Uterus (tissue), 3 donors: ENCODE measurements at regions not wholly inside any gene's neighbourhood (a gene's known extent, or its start where the extent isn't known, plus 50 kb on each side); places are given as distances from the start of the nearest gene placed in this dataset.

Experiments
- DNase-seq, 2 donors: peaks; one replicate each; pipeline ENCODE4 v3.0.0-alpha.2; 2019 to 2020
- H3K27ac ChIP-seq, 2 donors: fragments of 200-600 bp; sonication (generic); 1 replicate in 1 of 2; 2 replicates in 1 of 2; pipeline ENCODE4 v1.5.1; 2016 to 2018
- H3K27me3 ChIP-seq, 2 donors: fragments of 200-600 bp; sonication (generic); one replicate each; pipeline ENCODE4 v1.5.1; 2018 to 2019; ENCODE audit warnings: control low read depth in 1 of 2
- H3K36me3 ChIP-seq, 2 donors: fragments of 200-600 bp; sonication (generic); one replicate each; pipeline ENCODE4 v1.5.1; 2019; ENCODE audit warnings: control low read depth in 1 of 2
- H3K4me1 ChIP-seq, 2 donors: fragments of 200-600 bp; sonication (generic); one replicate each; pipeline ENCODE4 v1.5.1; 2018 to 2019; ENCODE audit warnings: control low read depth in 1 of 2
- H3K4me3 ChIP-seq, 2 donors: fragments of 200-600 bp; sonication (generic); 1 replicate in 1 of 2; 2 replicates in 1 of 2; pipeline ENCODE4 v1.5.1; 2018 to 2019; ENCODE audit warnings: mild to moderate bottlenecking in 1 of 2
- H3K9me3 ChIP-seq, 2 donors: fragments of 200-600 bp; sonication (generic); one replicate each; pipeline ENCODE4 v1.5.1; 2019; ENCODE audit warnings: control low read depth in 1 of 2
- POLR2A ChIP-seq, 2 donors: fragments of 450-650 bp; IDR thresholded peaks; one replicate each; pipeline ENCODE4 v1.6.1; 2016; ENCODE audit warnings: antibody characterized with exemption in 2 of 2, mild to moderate bottlenecking in 1 of 2, moderate library complexity in 1 of 2
- intact Hi-C: fragments of 100-400 bp; cut with DNase I; formaldehyde crosslinking; loops from one replicate; pipeline ENCODE4 v1.15.1; 2023; ENCODE audit warnings: low total_unique reads
- TF ChIP-seq, protein P1 (sequence below), 4 experiments: fragments of 200-600 bp in 2 of 4; fragments of 450-650 bp in 2 of 4; sonication (generic) in 2 of 4; IDR thresholded peaks; one replicate each; pipeline ENCODE4 v1.5.1; 2016 to 2019; ENCODE audit warnings: antibody characterized with exemption in 4 of 4, mild to moderate bottlenecking in 2 of 4, moderate library complexity in 1 of 4
- donor health status: DM: yes; HTN: yes; CAD: no.

- no peaks in the 10 kb centered on the region for H3K27me3 ChIP-seq
- H3K4me1 ChIP-seq = no peaks in the 10 kb centered on the region
- H3K4me3 ChIP-seq = no peak overlapping the region
- no peak for TF ChIP-seq POLR2A (IDR thresholded peaks at IDR 0.05)
- TF ChIP-seq, protein P1, sequence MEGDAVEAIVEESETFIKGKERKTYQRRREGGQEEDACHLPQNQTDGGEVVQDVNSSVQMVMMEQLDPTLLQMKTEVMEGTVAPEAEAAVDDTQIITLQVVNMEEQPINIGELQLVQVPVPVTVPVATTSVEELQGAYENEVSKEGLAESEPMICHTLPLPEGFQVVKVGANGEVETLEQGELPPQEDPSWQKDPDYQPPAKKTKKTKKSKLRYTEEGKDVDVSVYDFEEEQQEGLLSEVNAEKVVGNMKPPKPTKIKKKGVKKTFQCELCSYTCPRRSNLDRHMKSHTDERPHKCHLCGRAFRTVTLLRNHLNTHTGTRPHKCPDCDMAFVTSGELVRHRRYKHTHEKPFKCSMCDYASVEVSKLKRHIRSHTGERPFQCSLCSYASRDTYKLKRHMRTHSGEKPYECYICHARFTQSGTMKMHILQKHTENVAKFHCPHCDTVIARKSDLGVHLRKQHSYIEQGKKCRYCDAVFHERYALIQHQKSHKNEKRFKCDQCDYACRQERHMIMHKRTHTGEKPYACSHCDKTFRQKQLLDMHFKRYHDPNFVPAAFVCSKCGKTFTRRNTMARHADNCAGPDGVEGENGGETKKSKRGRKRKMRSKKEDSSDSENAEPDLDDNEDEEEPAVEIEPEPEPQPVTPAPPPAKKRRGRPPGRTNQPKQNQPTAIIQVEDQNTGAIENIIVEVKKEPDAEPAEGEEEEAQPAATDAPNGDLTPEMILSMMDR (IDR thresholded peaks at IDR 0.05) = no peak
- H3K27ac ChIP-seq = no peak overlapping the region
- DNase-seq = no peak
- intact Hi-C loops = no loop called here
- no peaks in the 10 kb centered on the region for H3K36me3 ChIP-seq
- no peaks in the 10 kb centered on the region for H3K9me3 ChIP-seq
These were observed 804.5 kb upstream of the MIR17HG start for GRCh38 chr13:90542959-90543505.

- TF ChIP-seq, protein P1 (IDR thresholded peaks at IDR 0.05) = no peak
- TF ChIP-seq POLR2A (IDR thresholded peaks at IDR 0.05) = no peak
- no peaks in the 10 kb centered on the region for H3K36me3 ChIP-seq
- H3K4me1 ChIP-seq = no peaks in the 10 kb centered on the region
- H3K4me3 ChIP-seq = no peak overlapping the region
- intact Hi-C loops = no loop called here
- no peak overlapping the region for H3K27ac ChIP-seq
- DNase-seq = no peak
- H3K9me3 ChIP-seq = no peaks in the 10 kb centered on the region
- H3K27me3 ChIP-seq = no peaks in the 10 kb centered on the region
These were observed 802.2 kb upstream of the MIR17HG start for GRCh38 chr13:90545070-90545840.

DNA sequence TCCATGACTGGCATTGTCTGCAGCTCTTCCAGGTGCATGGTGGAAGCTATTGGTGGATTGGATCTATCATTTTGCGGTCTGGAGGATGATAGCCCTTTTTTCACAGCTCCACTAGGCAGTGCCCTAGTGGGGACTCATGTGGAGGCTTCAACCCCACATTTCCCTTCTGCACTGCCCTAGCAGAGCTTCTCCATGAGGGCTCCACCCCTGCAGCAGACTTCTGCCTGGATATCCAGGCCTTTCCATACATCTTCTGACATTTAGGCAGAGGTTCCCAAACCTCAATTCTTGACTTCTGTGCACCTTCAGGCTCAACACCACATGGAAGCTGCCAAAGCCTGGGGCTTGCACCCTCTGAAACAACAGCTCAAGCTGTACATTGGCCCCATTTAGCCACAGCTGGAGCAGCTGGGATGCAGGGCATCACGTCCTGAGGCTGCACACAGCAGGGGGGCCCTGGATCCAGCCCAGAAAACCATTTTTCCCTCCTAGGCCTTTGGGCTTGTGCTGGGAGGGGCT, 800.2 kb upstream of the MIR17HG start:
- Histone ChIP-seq H3K36me3 (no peaks in the 10 kb centered on the region), H3K27ac (no peak overlapping the region), H3K4me3 (no peak overlapping the region), H3K9me3 (no peaks in the 10 kb centered on the region), H3K27me3 (no peaks in the 10 kb centered on the region), H3K4me1 (no peaks in the 10 kb centered on the region)
- intact Hi-C loops = no loop called here
- no peak for TF ChIP-seq POLR2A (IDR thresholded peaks at IDR 0.05)
- TF ChIP-seq, protein P1 (IDR thresholded peaks at IDR 0.05) = no peak
- no peak for DNase-seq

DNA sequence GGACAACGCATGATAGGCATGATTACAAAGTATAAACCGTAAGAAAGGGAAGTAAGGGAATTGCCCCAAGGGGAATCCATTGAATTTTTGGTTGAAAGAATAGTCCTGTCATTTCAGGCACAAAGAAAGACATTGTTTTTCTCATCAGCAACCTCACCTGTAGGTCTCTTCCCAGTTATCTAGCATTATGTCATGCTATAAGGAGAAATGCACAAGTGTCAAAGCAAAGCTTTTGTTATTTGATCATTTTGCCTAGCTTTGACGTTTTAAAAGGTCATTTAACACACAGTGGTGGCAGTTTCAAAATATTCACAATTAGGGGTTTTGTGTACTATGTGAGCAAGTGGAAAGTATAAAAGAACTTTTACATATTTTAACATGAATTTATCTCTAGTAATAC, 796.2 kb upstream of the MIR17HG start:
- no peaks in the 10 kb centered on the region for H3K4me1 ChIP-seq
- H3K36me3 ChIP-seq = no peaks in the 10 kb centered on the region
- no peak overlapping the region for H3K4me3 ChIP-seq
- no peaks in the 10 kb centered on the region for H3K27me3 ChIP-seq
- TF ChIP-seq, protein P1 (IDR thresholded peaks at IDR 0.05) = no peak
- TF ChIP-seq POLR2A (IDR thresholded peaks at IDR 0.05) = no peak
- intact Hi-C loops = no loop called here
- no peak for DNase-seq
- H3K9me3 ChIP-seq = no peaks in the 10 kb centered on the region
- H3K27ac ChIP-seq = no peak overlapping the region

GRCh38 chr13:90552702-90553101, 794.8 kb upstream of the MIR17HG start:
- intact Hi-C loops = no loop called here
- no peak for TF ChIP-seq POLR2A (IDR thresholded peaks at IDR 0.05)
- TF ChIP-seq, protein P1 (IDR thresholded peaks at IDR 0.05) = no peak
- H3K27ac ChIP-seq = no peak overlapping the region

More at GRCh38 chr13:90552702-90553101, 794.8 kb upstream of the MIR17HG start:
- Histone ChIP-seq H3K27me3 (no peaks in the 10 kb centered on the region), H3K4me3 (no peak overlapping the region), H3K9me3 (no peaks in the 10 kb centered on the region), H3K4me1 (no peaks in the 10 kb centered on the region), H3K36me3 (no peaks in the 10 kb centered on the region)
- DNase-seq = no peak
